T-cell (primary cell): ENCODE measurements at regions not wholly inside any gene's neighbourhood (a gene's known extent, or its start where the extent isn't known, plus 50 kb on each side); places are given as distances from the start of the nearest gene placed in this dataset.

Experiments used
- ATAC-seq, 4 experiments: fragments of 200-7000 bp in 3 of 4; fragments of 150-1000 bp in 1 of 4; cut with Tn5 transposase; replicated peaks in 1 of 4; 1 replicate in 3 of 4; 2 replicates in 1 of 4; pipeline ENCODE4 v1.10.0; 2021; ENCODE audit warnings: moderate library complexity in 3 of 4, mild to moderate bottlenecking in 2 of 4, moderate number of reproducible peaks in 1 of 4
- CTCF ChIA-PET, 2 donors: fragments of 300-600 bp; sonication (Branson Sonifier 250); formaldehyde crosslinking; loops; one replicate each; lab custom pipeline; 2022; ENCODE audit warnings: antibody characterized with exemption in 2 of 2; lab: Charles Lee
- POLR2A ChIA-PET, 2 donors: fragments of 300-600 bp; sonication (Branson Sonifier 250); formaldehyde crosslinking; loops; one replicate each; lab custom pipeline; 2022; ENCODE audit warnings: antibody characterized with exemption in 2 of 2; lab: Charles Lee
- DNase-seq, 35 experiments: peaks; one replicate each; pipeline versions ENCODE4 v3.0.0 to v3.0.0-alpha.2; 2013 to 2023
- H3K27ac ChIP-seq: one replicate; pipeline ENCODE4 v1.5.1; 2013; ENCODE audit warnings: low read length
- H3K27me3 ChIP-seq, 2 experiments: replicated peaks in 1 of 2; 1 replicate in 1 of 2; 2 replicates in 1 of 2; pipeline versions ENCODE4 v1.6.1 to v1.7.0; 2013; ENCODE audit warnings: low read length in 1 of 2, mixed read lengths in 1 of 2; ENCODE audit not compliant: control insufficient read depth in 2 of 2, insufficient read depth in 2 of 2; ENCODE audit errors: extremely low read depth in 1 of 2
- H3K36me3 ChIP-seq, 2 donors: 1 replicate in 1 of 2; 2 replicates in 1 of 2; pipeline versions ENCODE4 v1.6.1 to v1.7.0; 2013; ENCODE audit warnings: low read length in 1 of 2; ENCODE audit not compliant: control insufficient read depth in 2 of 2, insufficient read depth in 1 of 2; ENCODE audit errors: extremely low read depth in 1 of 2
- H3K4me1 ChIP-seq, 2 experiments: 1 replicate in 1 of 2; 2 replicates in 1 of 2; pipeline versions ENCODE4 v1.6.1 to v1.7.0; 2013; ENCODE audit warnings: low read length in 2 of 2, mixed read lengths in 1 of 2; ENCODE audit not compliant: insufficient read depth in 2 of 2, control insufficient read depth in 1 of 2; ENCODE audit errors: extremely low read depth in 1 of 2
- H3K4me3 ChIP-seq, 2 donors: 1 replicate in 1 of 2; 2 replicates in 1 of 2; pipeline versions ENCODE4 v1.5.1 to v1.7.0; 2013; ENCODE audit warnings: mild to moderate bottlenecking in 2 of 2, low read length in 1 of 2, moderate library complexity in 1 of 2; ENCODE audit not compliant: control insufficient read depth in 1 of 2; ENCODE audit errors: extremely low read depth in 1 of 2
- H3K9me3 ChIP-seq: 2 replicates; pipeline ENCODE4 v1.7.0; 2013
- H3K27ac Mint-ChIP-seq, 2 donors: one replicate each; pipeline ENCODE4 v1.8.0; 2020 to 2021; ENCODE audit warnings: mild to moderate bottlenecking in 2 of 2, mixed read lengths in 2 of 2
- H3K27me3 Mint-ChIP-seq, 2 donors: one replicate each; pipeline ENCODE4 v1.8.0; 2021 to 2022; ENCODE audit warnings: mixed read lengths in 2 of 2
- H3K36me3 Mint-ChIP-seq: one replicate; pipeline ENCODE4 v1.8.0; 2021; ENCODE audit warnings: mixed read lengths
- H3K4me1 Mint-ChIP-seq, 3 donors: one replicate each; pipeline ENCODE4 v1.8.0; 2020 to 2022; ENCODE audit warnings: mixed read lengths in 3 of 3, mild to moderate bottlenecking in 1 of 3
- H3K4me3 Mint-ChIP-seq, 3 donors: one replicate each; pipeline ENCODE4 v1.8.0; 2020 to 2022; ENCODE audit warnings: mild to moderate bottlenecking in 3 of 3, mixed read lengths in 3 of 3, moderate library complexity in 3 of 3
- H3K9me3 Mint-ChIP-seq, 3 donors: one replicate each; pipeline ENCODE4 v1.8.0; 2020 to 2022; ENCODE audit warnings: mixed read lengths in 3 of 3
- WGBS: methylation state at CpG from one replicate; pipeline ENCODE4 v1.1.5; 2013; ENCODE audit warnings: missing lambda C conversion rate; ENCODE audit not compliant: insufficient coverage; 5-methylcytosine and 5-hydroxymethylcytosine counted together

GRCh38 chr5:61245936-61246335 is 83.7 kb upstream of the SMIM15 start:
- H3K4me1 Mint-ChIP-seq = no peaks in the 10 kb centered on the region
- H3K9me3 Mint-ChIP-seq = peaks cover 0 to 7% (median 3%) of the 10 kb centered on the region in 3 donors
- H3K27ac Mint-ChIP-seq = no peak overlapping the region
- Histone ChIP-seq H3K4me1 (no peaks in the 10 kb centered on the region), H3K9me3 (no peaks in the 10 kb centered on the region), H3K36me3 (no peaks in the 10 kb centered on the region), H3K27me3 (no peaks in the 10 kb centered on the region), H3K27ac (no peak overlapping the region), H3K4me3 (no peak overlapping the region)
- H3K27me3 Mint-ChIP-seq = no peaks in the 10 kb centered on the region
- no peak overlapping the region for H3K4me3 Mint-ChIP-seq
- ChIA-PET POLR2A (no interaction called here), CTCF (no interaction called here)
- H3K36me3 Mint-ChIP-seq = no peaks in the 10 kb centered on the region
- 93% methylated on average over 7 of the region's 9 CpGs for WGBS
- no peak for DNase-seq
- ATAC-seq = no peak

- Histone ChIP-seq H3K27ac (no peak overlapping the region), H3K27me3 (no peaks in the 10 kb centered on the region), H3K36me3 (no peaks in the 10 kb centered on the region), H3K4me1 (no peaks in the 10 kb centered on the region), H3K9me3 (no peaks in the 10 kb centered on the region), H3K4me3 (no peak overlapping the region)
- ChIA-PET CTCF (no interaction called here), POLR2A (no interaction called here)
- Mint-ChIP-seq H3K4me1 (no peaks in the 10 kb centered on the region), H3K27me3 (peaks cover 0 to under 1% of the 10 kb centered on the region in 2 donors), H3K36me3 (no peaks in the 10 kb centered on the region), H3K27ac (no peak overlapping the region), H3K9me3 (peaks cover 0 to 7% (median 3%) of the 10 kb centered on the region in 3 donors), H3K4me3 (no peak overlapping the region)
- WGBS = 60% methylated on average over 1 of the region's 6 CpGs
- no peak for ATAC-seq
- DNase-seq = no peak
These were observed 84.6 kb upstream of the SMIM15 start for GRCh38 chr5:61246768-61247307.

- CTCF ChIA-PET = no interaction called here
- ATAC-seq (no peak), DNase-seq (no peak)
- H3K36me3 Mint-ChIP-seq = no peaks in the 10 kb centered on the region
- no peak overlapping the region for H3K4me3 Mint-ChIP-seq
- 89% methylated on average over 4 of the region's 11 CpGs for WGBS
- H3K4me1 Mint-ChIP-seq = no peaks in the 10 kb centered on the region
- Histone ChIP-seq H3K27ac (no peak overlapping the region), H3K9me3 (no peaks in the 10 kb centered on the region), H3K27me3 (peaks cover 0 to 3% of the 10 kb centered on the region in 2 experiments), H3K4me1 (no peaks in the 10 kb centered on the region), H3K4me3 (no peak overlapping the region), H3K36me3 (no peaks in the 10 kb centered on the region)
- peaks cover 10 to 14% of the 10 kb centered on the region in 2 donors for H3K27me3 Mint-ChIP-seq
- H3K27ac Mint-ChIP-seq = no peak overlapping the region
- POLR2A ChIA-PET = no interaction called here
- H3K9me3 Mint-ChIP-seq = peaks cover 0 to 7% (median 3%) of the 10 kb centered on the region in 3 donors
These were observed 80.0 kb upstream of the ZSWIM6 start for GRCh38 chr5:61251874-61252642.

- ChIA-PET CTCF (no interaction called here), POLR2A (no interaction called here)
- Histone ChIP-seq H3K4me3 (no peak overlapping the region), H3K4me1 (no peaks in the 10 kb centered on the region), H3K27ac (no peak overlapping the region), H3K9me3 (no peaks in the 10 kb centered on the region), H3K36me3 (no peaks in the 10 kb centered on the region), H3K27me3 (peaks cover 0 to 3% of the 10 kb centered on the region in 2 experiments)
- Mint-ChIP-seq H3K36me3 (no peaks in the 10 kb centered on the region), H3K4me3 (no peak overlapping the region), H3K4me1 (no peaks in the 10 kb centered on the region), H3K9me3 (peaks cover 0 to 7% (median 3%) of the 10 kb centered on the region in 3 donors), H3K27ac (no peak overlapping the region), H3K27me3 (peaks cover 10 to 14% of the 10 kb centered on the region in 2 donors)
- WGBS = 94% methylated on average over 7 of the region's 7 CpGs
- ATAC-seq (no peak), DNase-seq (no peak)
These were observed 79.5 kb upstream of the ZSWIM6 start for GRCh38 chr5:61252643-61252925.

- H3K4me3 Mint-ChIP-seq = no peak overlapping the region
- H3K4me3 ChIP-seq = no peak overlapping the region
- no peaks in the 10 kb centered on the region for H3K4me1 Mint-ChIP-seq
- peaks cover 0 to 3% of the 10 kb centered on the region in 2 experiments for H3K27me3 ChIP-seq
- H3K9me3 ChIP-seq = no peaks in the 10 kb centered on the region
- no peak for ATAC-seq
- peaks cover 0 to 7% (median 3%) of the 10 kb centered on the region in 3 donors for H3K9me3 Mint-ChIP-seq
- H3K27ac Mint-ChIP-seq = no peak overlapping the region
- no peak overlapping the region for H3K27ac ChIP-seq
- no peak for DNase-seq
- 92% methylated on average over 2 of the region's 3 CpGs for WGBS
- peaks cover 10 to 14% of the 10 kb centered on the region in 2 donors for H3K27me3 Mint-ChIP-seq
- no peaks in the 10 kb centered on the region for H3K36me3 Mint-ChIP-seq
- ChIA-PET CTCF (no interaction called here), POLR2A (interaction anchor here in 1 of 2 donors (0.5 kb wide), 1 partner anchor 460 kb away, joined by 3 read pairs; no protein-coding TSS in a partner anchor)
- no peaks in the 10 kb centered on the region for H3K4me1 ChIP-seq
- H3K36me3 ChIP-seq = no peaks in the 10 kb centered on the region
These were observed 78.5 kb upstream of the ZSWIM6 start for GRCh38 chr5:61253547-61253946.

GRCh38 chr5:61254969-61255555 is 77.0 kb upstream of the ZSWIM6 start:
- Mint-ChIP-seq H3K27me3 (peaks cover 12 to 14% of the 10 kb centered on the region in 2 donors), H3K36me3 (no peaks in the 10 kb centered on the region), H3K27ac (no peak overlapping the region), H3K9me3 (peaks cover 0 to 3% (median 0%) of the 10 kb centered on the region in 3 donors), H3K4me1 (no peaks in the 10 kb centered on the region), H3K4me3 (no peak overlapping the region)
- Histone ChIP-seq H3K4me3 (no peak overlapping the region), H3K9me3 (no peaks in the 10 kb centered on the region), H3K27me3 (peaks cover 0 to 3% of the 10 kb centered on the region in 2 experiments), H3K4me1 (no peaks in the 10 kb centered on the region), H3K27ac (no peak overlapping the region), H3K36me3 (no peaks in the 10 kb centered on the region)
- no peak for DNase-seq
- ChIA-PET CTCF (no interaction called here), POLR2A (no interaction called here)
- WGBS = no CpG with 5 or more reads among the region's 3 CpGs
- ATAC-seq = no peak
